Activated CD4-positive, alpha-beta T cell treated with anti-CD3 and anti-CD28 coated beads, Interleukin-2, amount 50 U/mL, for 1 hour (primary cell): ENCODE measurements at regions not wholly inside any gene's neighbourhood (a gene's known extent, or its start where the extent isn't known, plus 50 kb on each side); places are given as distances from the start of the nearest gene placed in this dataset.
"Not testable (repeated sequence)": the region's sequence is repeated elsewhere in the genome, so short reads cannot be mapped to it uniquely, and the experiment has no call there.

Source experiments
- DNase-seq: peaks from one replicate; pipeline ENCODE4 v3.0.0-alpha.2; 2020

DNA sequence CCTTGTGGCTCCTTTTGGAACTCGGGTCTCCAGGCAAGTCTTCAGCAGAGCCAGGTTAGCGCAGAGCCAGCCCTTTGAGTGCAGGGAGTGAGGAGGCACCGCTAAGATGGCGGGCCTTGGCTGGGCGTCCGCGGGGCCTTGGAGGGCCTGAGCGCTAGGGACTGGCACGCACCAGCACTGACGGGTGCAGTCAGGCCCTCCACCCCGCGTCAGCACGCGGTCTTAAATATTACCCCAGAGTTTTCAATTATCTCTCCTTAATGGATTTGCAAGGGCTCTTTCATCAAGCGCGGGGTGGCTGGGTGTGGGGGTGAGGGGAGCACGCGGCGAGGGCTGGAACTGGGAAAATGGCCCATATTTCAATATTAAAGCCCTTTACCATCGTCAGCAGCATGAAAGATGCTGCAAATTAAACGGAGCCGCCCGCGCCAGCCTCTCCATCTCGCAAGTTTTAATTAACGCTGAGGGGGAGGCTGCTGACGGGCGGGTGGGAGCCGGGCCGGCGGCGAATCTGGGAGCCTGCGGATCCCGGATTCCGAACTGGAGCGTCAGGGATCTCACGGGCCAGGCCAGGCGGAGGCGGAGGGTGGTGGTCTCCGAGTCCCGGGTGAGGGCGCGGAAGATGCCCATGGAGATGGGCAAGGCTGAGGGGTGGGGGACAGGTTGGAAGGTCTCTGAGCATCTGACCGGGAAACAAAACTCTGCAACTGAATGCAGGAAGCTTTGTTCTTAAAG, 1690.4 kb upstream of the DEFB115 start:
- not testable (repeated sequence) for DNase-seq

DNA sequence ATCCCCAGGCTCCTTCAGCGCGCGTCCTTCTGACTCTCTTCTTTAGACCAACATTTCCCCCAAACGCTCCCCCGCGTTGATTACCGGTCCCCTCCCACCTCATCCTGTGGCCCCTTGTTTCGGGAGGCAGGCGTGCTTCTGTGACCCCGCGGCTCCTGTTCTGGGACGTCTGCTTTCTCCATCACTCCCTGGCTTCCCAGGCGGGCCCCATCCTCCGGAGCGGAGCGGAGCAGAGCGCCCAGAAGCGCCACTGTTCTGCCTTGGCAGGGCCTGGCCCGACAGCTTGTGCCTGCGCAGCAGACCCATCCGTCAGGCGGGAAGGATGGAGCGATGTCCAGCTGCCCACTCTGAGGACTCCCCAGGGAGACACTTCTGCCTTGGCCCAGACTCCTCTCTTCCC, 1689.8 kb upstream of the DEFB115 start:
- not testable (repeated sequence) for DNase-seq

- not testable (repeated sequence) for DNase-seq
Measured at GRCh38 chr20:29570126-29570525, 1687.3 kb upstream of the DEFB115 start.

DNA sequence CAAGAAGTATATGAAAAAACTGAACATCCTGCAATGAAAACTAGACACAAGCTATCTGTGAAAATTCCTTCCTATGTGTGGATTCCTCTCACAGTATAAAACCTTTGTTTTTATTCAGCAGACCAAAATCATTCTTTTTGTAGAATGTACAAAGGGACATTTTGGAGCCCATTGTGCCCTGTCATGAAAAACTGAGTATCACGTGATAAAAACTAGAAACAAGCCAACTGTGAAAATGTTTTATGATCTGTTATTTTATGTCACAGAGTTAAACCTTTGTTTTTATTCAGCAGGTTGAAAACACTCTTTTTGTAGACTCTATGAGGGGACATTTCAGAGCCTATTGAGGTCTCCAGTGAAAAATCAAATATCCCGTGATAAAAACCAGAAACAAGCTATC, 1667.9 kb upstream of the DEFB115 start:
- not testable (repeated sequence) for DNase-seq

GRCh38 chr20:29604163-29604562, 1653.3 kb upstream of the DEFB115 start:
- DNase-seq: not testable (repeated sequence)

DNA sequence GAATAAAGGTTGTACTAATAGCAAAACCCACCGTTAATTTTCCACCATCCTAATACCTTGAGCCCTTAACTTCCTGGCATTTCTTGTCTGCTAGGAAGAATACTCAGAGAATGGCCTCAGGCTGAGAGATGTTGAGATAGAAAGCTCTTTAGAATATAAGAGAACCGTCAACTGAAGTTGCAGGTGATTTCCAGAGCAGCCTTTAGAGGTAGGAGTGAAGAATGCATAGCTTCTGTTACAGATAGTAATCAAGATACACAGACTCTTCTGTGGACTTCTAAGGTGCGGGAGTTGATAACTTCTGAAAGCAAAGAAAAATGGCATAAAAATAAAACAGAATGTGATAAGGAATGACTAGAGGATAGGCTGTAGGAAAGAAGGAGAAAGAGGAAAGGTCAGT, 1651.3 kb upstream of the DEFB115 start:
- not testable (repeated sequence) for DNase-seq

DNA sequence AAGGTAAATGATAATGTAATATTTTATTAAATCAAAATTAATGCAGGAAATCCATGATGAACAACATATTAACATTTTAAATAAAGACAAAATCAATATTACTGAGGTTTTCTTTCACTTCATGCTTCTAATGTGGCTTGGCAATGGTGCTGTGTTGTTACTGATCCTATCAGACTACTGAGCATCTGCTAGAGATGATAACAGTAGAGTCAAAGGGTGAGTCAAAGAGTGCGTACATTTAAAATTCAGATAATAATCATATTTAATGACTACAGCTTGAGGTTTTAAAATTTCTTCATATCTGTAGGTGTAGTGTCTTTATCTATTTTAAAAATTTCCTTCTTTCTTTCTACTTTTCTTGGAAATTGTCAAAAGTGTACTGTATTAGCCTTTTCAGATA, 1628.1 kb upstream of the DEFB115 start:
- not testable (repeated sequence) for DNase-seq
